Posterior cingulate gyrus (tissue), 11 donors: ENCODE measurements at regions not wholly inside any gene's neighbourhood (a gene's known extent, or its start where the extent isn't known, plus 50 kb on each side); places are given as distances from the start of the nearest gene placed in this dataset.

ENCODE experiments used
- DNase-seq, 10 donors: peaks; one replicate each; pipeline versions ENCODE4 v3.0.0 to v3.0.0-alpha.2; 2020 to 2021; ENCODE audit warnings: mixed read lengths in 3 of 10
- intact Hi-C: fragments of 100-400 bp; cut with DNase I; formaldehyde crosslinking; loops from one replicate; pipeline ENCODE4 v1.15.1; 2023

DNA sequence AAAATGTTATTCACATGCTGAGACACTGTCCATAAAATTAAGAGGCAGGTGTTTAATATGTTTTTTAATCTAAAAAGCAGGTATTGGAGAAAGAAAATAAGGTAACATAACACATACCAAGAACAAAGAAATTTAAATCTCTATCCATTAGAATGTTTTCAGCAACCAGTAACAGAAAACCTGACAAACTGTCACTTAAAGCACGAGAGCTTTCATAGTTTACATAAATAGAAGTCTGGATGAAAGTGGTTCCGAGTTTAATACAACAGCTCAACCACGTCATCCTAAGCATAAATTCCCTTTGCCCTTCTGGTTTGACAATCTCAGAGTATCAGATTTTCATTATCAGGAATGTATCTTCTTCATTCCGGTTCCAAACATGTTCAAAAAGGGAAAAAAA, 1249.4 kb upstream of the SORCS1 start:
- intact Hi-C loops, result no loop called here
- no peak for DNase-seq

DNA sequence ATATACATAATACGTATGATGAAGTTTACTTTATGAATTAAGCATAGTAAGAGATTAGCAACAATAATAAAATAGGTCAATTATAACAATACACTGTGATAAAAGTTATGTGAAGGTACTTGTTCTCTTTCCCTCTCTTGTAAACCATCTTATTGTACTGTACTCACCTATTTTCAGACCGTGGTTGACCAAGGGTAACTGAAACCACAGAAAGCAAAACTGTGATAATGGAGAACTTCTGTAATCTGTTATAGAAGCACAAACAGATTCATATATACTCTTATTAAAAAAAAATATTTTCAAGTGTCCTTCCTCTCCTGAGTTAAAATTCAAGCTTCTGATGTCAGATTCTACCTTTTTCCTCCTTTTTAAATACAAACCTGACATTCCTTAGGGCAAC, 1247.8 kb upstream of the SORCS1 start:
- no peak for DNase-seq
- intact Hi-C loops, result no loop called here

DNA sequence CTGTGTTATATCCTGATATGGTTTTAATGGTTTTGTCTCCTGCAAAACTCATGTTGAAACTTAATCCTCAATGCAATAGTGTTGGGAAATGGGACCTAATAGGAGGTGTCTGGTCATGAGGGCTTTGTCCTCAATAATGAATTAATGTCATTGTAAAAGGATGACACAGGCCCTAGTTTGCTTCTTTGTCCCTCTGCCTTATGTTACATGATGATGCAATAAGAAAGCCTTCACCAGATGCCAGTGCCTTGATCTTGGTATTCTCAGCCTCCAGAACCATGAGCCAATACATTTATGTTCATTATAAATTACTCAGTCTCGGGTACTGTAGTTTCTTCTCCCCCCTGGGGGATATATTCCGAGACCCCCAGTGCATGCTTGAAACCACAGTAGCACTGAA, 1247.4 kb upstream of the SORCS1 start:
- intact Hi-C loops, result no loop called here
- no peak for DNase-seq

DNA sequence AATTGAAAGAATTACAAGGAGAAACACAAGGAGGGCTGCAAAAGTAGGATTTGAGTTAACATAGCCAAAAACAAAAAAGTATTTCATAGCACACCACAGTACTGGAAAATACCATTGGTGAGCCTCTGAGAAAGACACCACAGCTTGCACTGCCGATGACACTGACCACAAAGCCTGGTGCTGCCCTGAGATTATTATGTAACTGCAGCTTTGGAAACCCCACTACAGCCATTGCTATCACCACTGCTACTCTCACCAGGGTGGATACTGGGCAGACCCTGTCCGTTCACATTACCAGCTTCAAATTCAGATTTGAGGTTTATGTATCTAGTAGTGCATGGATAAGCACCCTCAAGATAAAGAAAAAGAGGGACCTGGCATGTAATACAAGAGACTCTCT, 1246.7 kb upstream of the SORCS1 start:
- intact Hi-C loops, result no loop called here
- no peak for DNase-seq

DNA sequence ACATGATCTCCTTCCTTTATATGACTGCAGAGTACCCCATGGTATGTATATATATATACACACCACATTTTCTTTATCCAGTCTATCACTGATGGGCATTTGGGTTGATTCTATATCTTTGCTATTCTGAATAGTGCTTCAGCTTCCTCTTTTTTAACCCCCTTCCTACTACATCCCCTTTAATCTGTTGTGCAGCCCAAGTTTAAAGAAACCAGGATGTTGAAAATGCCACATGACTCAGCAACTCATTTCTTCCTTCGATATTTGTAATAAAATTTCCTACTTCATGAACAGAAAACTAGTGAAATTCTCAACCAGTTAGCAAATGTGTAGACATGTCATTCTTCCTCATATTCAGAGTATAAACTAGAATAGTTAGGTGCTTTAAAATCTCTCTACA, 1245.7 kb upstream of the SORCS1 start:
- no peak for DNase-seq
- intact Hi-C loops, result no loop called here

DNA sequence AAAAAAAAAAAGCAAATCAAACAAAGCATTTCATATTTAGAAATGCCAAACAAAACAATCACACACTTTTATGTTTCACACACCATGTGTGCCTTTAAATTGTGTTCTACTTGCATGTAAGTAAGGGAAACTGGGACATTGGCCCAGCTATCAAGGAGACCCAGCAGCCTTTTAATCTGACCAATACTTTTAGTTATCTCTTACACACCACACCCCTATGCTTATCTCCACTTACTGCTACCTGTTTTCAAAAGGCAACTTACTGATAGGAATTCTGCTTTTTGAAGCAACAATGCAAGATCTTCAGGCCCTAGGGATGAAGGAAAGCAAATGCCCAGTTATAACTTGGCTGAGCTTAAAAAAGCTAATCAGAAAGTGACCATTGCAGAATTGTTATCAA, 1244.8 kb upstream of the SORCS1 start:
- no peak for DNase-seq
- intact Hi-C loops, result no loop called here

DNA sequence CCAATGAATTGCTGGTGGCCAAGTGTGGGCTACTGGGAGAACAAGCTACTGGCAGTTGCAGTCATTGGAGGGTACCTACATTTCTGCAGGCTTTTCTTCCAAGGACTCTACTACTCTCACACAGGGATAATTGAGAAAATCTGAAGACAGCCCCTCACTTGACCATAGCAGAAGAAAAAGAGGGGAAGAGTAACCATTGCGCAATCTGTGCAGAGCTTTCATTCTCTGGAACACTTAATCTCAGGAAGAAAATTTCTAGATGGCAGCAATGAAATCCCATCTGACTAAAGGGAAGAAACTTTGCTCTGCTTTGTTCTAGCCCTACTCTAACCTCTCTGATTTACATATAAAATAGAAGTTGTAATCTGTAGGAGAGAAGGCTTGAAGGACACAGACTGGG, 1239.6 kb upstream of the SORCS1 start:
- DNase-seq, result no peak
- intact Hi-C loops, result no loop called here

DNA sequence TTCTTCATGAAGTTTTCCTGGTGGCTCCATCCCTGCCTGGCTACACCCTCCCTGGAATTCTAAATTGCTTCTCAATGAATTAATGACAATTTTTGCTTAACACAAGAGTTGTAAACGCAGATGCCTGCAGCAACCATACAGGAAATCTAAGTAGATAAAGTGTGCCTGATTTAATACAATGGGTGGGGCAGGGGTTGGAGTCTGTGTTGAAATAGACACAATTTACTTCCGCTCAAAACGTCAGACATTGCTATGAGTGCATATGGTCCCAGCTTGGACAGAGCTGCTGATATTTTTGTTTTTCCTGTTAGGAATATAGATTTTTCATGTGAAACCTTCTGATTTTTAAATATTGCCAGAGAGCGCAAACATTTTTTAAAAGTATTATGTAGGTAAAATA, 1235.0 kb upstream of the SORCS1 start:
- intact Hi-C loops, result no loop called here
- no peak for DNase-seq

DNA sequence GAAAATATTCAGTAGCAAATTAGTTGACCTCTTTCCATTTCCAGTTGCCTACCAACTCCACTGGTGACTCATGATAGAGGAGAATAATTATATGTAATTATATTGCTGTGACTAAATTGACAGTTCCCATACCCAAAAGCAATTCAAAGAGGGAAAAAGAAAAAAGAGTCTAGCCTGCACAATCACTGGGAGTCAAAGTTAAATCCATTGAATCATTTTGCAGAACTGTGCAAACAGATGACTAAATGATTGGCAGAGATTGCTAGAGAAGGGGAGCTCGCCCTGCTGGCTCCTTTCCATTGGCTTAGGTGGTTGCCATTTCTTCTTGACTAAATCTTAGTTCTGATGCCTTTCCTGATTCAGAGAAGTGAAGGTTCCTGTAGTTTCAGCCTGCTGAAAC, 1228.6 kb upstream of the SORCS1 start:
- DNase-seq, result no peak
- intact Hi-C loops, result no loop called here

DNA sequence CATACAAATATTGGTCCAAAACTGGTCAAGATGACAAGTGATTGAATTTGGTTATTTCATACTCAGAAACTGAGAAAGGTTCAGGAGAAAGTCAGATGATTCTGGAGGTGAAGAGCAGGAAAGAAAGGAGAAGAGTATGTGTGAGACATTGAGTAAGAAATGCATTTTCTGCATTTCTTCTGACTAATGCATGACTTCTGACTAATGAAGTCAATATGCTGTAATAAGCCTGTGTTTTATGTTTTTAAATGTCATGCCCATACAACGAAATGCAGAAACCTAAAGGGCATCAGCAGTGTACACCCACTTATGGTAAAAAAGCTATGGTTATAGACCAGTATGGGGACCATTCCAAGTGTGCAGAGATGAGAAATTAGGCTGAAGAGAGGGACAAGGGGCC, 1227.8 kb upstream of the SORCS1 start:
- DNase-seq, result no peak
- intact Hi-C loops, result no loop called here

DNA sequence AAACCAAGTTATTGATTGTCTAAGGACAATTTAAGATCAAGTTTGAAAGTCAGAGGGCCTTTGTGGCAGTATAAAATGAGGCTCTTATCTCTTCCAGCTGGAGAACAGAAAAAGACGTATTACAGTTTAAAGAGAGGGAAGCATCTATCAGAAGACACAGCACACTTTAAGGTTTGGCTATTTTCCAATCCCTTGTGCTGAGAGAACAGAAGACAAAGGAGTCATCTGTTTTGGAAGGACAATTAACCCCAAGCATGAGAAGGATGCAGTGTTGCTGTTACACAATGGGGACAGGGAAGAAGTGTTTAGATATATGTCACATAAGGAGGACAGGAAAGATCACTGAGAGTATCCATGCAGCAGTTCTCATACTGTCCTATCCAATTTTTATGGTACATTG, 1224.2 kb upstream of the SORCS1 start:
- DNase-seq, result no peak
- intact Hi-C loops, result no loop called here

DNA sequence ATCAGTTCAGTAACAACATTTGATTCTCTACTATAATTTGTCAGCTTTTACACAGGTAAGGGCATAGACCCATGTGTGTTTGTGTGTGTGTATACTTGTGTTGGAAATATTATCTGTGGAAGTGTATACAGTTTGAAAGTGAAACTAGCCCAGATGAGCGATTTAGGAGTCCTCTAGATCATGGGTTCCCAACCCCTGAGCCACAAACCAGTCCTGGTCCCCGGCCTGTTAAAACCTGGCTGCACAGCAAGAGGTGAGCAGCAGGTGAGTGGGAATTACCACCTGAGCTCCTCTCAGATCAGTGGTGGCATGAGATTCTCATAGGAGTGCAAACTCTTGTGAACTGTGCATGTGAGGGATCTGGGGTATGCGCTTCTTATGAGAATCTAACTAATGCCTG, 1221.5 kb upstream of the SORCS1 start:
- DNase-seq, result no peak
- intact Hi-C loops, result no loop called here

DNA sequence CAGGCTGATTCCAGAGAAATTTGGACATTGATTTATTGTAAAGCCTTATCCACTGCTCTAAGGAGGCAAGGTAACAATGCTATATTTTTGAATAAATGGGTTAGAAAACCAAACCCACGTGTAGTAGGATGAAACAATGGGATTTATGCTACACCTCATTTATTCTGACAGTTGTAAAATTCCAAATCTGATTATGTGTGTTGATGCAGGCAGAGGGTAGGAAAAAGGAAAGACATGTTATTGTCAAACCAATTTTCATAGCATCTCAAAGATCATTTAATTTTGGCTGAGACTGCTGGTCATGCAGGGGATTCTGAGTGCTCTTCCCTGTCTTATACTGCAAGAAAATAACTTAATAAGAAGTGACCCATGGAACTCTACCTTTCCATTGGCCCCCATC, 1219.9 kb upstream of the SORCS1 start:
- intact Hi-C loops, result no loop called here
- no peak for DNase-seq

DNA sequence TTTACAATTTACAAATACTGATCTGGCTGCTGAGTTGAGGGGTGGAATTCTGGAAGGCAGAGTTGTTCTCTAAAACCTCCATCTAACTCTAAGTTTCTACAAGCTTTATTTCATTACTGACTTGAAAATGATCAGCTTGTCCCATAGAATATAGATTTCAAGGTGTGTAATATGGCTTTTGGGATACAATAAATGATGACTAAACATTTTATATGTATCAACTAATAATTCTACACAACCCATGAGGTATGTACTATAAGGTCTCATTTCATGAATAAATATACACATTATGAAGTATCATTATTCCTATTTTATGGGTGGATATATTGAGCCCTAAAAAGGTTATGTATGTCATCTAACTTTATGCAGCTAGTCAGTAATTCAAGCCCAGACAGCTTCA, 1214.3 kb upstream of the SORCS1 start:
- intact Hi-C loops, result no loop called here
- DNase-seq, result no peak

DNA sequence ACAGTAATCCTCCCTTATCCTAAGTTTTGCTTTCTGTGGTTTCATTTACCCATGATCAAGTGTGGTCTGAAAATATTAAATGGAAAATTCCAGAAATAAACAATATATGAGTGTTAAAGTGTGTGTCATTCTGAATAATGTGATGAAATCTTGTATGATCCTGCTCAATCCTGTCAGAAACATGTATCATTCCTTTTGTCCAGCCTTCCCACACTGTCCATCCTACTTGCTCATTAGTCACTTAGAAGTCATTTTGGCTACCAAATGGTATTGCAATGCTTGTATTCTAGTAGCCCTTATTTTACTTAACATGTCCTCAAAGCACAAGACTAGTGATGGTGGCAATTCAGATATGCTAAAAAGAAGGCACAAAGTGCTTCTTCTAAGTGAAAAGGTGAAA, 1211.2 kb upstream of the SORCS1 start:
- DNase-seq, result no peak
- intact Hi-C loops, result no loop called here

DNA sequence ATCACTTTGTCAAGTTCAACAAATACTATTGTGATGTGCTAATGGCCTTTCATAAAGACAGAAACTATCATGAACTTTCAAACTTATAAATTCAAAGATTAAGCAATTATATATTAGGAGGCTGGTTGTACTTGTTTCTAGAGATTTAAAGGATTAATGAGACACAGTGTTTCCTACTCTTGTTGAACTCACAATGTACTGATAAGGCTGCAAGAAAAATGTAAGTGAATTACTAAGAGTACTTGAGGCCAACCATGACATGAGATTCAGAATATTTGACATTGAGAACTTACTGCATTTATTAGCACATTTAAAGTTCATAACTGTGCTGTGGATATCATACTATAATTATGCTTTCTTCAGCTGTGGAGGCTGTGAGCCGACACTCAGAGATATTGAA, 1210.5 kb upstream of the SORCS1 start:
- intact Hi-C loops, result no loop called here
- no peak for DNase-seq

DNA sequence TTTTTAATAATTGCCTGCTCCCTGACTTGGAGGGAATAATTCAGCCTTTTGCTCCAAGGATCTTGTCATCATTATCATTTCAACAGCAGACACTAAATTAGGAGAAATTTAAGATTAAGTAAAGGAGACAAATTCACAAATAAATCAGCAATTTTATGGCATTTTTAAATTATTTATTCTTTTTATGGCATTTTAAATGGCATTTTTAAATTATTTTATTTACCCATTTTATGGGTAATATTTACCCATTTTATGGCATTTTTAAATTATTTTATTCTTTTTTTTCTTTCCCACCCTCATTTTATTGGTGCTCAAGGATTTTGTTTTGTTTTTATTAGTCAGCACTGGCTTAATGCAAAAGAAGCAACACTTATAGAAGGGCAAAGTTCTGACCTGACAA, 1201.0 kb upstream of the SORCS1 start:
- DNase-seq, result no peak
- intact Hi-C loops, result no loop called here

DNA sequence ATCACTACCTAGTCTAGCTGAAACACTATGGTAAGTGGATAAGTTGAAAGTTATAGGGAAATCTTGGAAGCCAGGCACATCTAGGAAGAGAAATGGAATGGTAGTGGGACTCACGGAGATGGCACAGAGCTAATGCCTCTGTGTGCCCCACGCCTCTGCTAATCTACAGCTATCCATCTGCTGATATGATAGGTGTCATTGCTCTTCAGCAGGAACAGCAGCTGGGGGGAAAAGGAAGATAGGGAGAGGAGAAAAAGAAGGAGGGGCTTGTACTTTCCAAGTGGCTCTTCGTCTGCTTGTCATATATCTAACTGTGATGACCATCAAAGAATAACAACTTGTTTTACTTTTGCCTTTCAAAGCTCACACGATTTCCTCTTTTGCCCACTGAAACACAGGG, 1199.1 kb upstream of the SORCS1 start:
- intact Hi-C loops, result no loop called here
- DNase-seq, result no peak

DNA sequence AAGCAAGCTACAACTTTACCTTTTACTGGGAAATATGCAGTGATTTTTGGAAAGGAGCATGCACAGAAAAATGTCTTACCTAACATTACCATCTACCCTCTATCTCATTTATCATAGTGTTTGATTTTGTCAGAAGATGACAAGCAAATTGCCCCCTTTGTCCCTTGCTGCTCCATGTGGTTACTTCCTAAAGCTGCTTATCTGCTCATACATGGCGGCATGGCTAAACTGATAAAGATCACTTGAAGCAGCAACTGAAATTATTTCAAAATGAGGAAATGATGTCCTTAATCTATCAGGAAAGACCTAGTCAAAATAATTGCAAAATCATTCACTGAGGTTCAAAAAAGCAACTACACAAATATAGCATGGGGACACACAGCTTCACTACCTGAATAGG, 1198.5 kb upstream of the SORCS1 start:
- intact Hi-C loops, result no loop called here
- no peak for DNase-seq

DNA sequence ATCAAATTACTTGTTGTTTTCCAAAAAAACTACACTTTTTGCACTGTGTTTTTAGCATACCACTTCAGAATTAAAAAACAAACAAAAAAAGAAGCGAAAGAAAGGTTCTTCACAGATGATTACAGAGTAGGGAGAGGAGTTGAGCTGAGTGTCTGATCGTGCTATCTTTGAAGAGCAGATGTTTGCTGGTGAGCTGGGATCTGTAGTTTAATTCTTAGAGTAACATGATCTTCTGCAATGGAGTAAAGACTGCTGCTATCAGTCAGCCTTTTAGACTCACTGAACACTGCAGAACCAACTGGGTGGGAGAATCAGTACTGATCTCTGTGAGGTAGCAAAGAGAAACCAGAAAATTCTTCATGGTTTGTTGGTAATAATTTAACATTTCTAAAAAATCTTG, 1197.8 kb upstream of the SORCS1 start:
- no peak for DNase-seq
- intact Hi-C loops, result no loop called here

DNA sequence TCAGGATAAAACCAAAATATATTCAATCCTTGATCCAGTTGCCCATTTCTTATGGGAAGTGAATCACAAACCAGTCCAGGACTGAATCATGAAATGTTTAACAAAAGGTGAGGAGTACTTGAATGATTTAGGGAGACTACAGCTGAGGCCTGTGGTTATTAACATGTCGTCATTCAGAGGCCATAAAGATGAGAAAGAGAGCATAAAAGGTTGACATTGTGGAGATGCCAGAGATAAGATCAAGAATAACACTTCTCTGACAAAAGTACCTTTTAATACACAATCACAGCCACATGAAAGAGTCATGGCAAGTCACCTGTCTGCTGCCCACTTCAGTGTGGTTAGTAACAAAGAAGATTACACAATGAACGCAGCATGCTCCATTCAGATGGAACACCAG, 1195.7 kb upstream of the SORCS1 start:
- intact Hi-C loops, result no loop called here
- DNase-seq, result no peak

DNA sequence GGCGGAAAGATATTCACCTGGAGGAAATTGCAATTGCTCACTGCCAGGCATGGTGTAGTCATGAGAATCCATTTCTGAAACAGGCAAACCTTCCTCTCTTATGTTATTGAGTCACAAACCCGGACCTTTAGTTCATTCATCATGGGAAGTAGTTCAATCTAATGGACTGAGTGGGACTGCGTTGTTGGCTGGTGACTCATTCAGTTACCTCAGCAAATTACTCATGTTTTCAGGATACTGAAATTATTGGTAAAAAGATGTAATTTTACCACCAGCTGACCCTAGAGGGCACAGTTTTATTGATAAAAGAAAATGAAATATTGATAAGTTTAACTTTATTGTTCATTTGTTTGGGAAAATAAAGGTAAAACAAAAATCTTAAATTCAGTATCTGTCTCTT, 1194.4 kb upstream of the SORCS1 start:
- intact Hi-C loops, result no loop called here
- DNase-seq, result no peak

DNA sequence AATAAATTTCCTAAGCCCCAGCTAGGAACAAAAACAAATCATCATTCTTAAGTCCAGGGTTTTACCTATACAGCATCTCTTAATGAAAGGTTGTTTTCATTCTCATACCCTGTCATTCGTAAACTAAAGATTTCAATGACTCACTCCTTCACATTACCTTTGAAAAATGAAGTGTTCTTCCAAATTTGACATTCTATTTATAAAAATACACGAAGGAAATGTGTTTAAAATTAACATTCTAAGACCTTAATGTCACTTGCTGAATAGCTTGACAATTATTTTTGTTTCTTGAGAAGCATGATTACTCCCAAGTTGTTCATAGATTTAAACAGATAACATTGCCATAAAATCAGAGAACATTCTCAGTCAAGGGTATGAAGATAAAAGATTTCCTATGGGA, 1188.3 kb upstream of the SORCS1 start:
- intact Hi-C loops, result no loop called here
- no peak for DNase-seq

DNA sequence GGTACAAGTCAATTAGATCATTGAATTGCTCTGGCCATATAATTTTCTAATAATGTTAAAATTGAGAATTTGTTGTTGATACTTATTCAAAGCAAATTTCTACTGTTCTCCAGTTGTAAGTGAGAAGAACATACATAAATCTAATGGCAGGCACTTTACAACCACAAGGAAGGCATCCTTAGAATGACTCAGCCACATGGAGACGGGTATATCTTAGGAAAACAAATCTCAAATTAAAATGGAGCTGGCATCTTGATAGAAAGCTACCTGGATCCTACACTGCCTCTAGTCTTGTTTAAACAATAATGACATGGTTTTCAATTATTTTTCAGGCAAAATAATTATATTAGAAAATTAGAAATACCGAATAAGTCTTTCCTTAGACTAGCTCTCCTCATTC, 1183.7 kb upstream of the SORCS1 start:
- intact Hi-C loops, result no loop called here
- DNase-seq, result no peak
